ENCODE measurements at regions not wholly inside any gene's neighbourhood (a gene's known extent, or its start where the extent isn't known, plus 50 kb on each side); places are given as distances from the start of the nearest gene placed in this dataset.

DNA sequence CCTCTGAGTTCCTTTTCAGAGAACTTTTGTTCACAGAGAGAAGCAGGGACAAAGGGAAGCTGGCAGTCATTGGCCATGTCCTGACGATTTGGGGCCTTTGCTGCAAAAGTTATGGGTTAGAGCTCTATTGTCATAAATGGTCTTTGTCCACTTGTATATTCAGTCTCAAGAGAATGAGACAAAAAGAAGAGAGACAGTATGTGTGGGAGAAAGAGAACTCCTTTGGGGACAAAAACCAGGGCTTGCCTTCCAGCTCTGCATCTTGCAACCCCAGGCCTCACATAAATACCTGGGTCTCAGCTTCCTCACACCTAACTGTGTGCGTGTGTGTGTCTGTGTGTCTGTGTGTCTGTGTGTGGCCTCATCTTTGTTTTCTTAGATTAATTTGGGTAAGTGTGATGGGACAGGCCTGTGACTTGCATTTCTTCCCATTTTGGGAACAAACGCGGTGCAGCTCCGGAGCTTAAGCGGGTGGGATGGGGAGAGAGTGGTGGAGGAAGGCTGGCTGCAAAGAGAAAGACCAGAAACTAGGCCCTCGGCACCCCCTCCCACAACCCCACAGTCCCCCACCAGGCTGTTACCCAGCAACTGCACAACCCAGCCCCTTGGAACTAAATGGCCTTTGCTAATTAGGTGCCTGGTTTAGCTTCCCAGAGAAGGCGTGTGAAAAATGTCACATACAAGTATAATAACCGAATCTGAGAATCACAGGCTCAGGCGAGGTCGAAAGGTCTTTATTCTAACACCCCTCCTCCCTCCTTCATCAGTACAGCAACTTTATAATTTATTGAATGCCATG lies 376.9 kb downstream of the CDK5RAP2 start:
- no peak for DNase-seq

DNA sequence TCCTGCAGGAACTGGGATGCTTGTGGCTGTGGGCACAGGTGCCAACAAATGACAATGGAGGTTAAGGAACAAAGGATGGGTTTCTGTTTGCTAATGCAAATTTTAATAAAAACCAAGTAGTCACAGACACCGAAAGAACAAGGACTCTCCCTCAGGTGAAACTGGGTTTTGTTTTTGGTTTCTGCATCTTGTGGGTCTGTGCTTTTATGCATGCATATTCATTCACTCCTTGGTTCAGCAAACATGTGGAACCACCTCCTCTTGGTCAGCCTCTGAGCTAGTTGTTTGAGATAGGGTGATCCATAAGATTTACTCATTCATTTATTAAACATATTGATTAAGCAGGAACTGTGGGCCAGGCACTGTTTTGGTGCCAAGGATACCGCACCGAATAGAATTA lies 381.9 kb downstream of the CDK5RAP2 start:
- no peak for DNase-seq

DNA sequence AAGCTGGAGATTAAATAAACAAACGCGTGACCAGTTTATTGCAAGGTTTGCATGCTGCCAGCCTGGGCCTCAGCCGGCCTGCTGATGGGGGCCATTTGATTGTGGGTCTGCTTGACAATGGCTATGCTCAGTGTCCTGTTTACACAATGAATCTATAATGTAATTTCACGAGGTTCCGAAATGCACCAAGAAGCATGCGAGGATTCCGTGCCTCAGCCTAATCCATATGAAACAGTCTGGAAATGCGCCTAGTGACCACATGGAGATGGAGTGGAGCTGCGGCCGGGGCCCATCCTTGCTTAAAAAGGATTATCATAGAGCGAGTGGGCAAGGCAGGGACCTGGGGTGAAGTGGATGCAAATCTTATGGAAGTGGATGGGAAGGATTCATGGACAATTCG lies 382.4 kb downstream of the CDK5RAP2 start:
- DNase-seq: no peak

- no peak for DNase-seq
These were observed 388.8 kb downstream of the CDK5RAP2 start for GRCh38 chr9:120191141-120191540.

GRCh38 chr9:120187758-120188157 lies 392.2 kb downstream of the CDK5RAP2 start:
- no peak for DNase-seq

DNA sequence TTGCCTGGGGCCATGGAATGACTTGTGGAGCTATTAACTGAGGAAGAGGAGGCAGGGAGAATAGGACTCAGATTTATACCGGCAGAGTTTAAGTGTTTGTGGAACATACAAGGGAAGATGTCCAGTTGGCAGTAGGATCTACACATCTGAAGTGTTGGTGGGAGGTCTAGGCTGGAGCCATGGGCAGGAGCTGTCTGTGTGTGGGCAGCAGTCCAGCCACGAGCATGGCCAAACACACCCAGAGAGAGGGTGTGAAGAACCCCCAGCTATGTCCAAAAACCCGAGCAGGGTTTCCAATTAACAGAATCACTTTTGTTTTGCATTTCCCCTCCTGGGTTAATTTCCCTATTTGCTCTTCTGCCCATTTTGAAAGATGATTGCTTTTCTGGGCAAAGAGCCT lies 393.7 kb downstream of the CDK5RAP2 start:
- DNase-seq: no peak

DNA sequence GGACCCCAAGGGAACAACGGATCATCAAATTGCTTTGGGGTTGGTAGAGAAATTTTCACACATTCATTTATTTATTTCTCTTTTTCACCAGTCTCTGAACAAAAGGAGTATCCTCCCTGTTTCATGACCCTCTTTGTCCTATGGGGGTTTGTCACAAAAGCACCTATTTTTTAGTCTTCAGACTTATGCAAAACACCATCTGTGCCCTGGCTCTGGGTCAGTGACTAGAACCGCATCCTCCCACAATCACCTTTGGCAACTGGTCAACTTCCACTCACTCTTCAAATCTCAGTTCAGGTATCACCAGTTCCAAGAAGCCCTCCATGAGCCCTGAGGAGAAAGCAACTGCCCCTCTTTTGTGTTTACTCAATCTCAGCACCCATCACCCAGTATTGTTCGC lies 395.7 kb downstream of the CDK5RAP2 start:
- no peak for DNase-seq

DNA sequence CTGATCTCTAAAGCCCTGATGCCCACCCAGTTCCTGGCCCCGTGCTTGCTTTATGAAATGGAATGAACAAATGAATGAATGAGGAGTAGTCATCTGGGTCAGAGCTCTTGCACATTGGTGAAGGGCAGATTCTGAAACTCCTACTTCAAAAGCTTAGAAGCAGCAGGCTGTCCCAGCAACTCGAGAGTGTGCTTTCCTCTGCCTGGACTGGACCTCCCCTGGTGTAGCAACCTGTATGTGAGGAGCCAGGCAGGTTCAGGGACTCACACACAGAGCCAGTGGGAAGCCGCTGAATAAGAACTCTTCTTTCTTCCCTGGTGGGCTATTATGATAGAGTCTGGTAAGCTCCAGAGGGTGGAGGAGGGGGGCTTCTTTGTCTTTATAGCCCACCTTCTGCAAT lies 396.4 kb downstream of the CDK5RAP2 start:
- no peak for DNase-seq

DNA sequence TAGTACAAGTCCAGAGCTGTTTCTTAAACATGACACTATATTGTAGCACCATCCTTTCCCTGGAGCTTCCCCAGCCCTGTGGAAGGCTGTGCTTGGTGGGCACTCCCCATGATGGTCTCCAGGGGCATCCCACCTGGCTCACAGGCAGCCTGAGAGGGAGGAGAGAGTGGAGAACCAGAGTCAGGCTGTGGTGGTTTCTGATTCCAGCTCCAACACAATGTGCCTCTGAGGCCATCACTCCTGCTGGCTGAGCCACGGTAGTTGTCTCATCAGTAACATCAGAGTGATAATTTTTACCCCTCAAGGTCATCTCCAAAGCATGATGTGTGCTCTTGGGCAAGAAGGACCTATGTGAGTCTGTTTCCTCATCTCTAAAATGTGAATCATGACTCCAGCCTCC lies 398.0 kb downstream of the CDK5RAP2 start:
- DNase-seq: no peak

GRCh38 chr9:120177121-120177520 lies 402.8 kb downstream of the CDK5RAP2 start:
- DNase-seq: no peak

DNA sequence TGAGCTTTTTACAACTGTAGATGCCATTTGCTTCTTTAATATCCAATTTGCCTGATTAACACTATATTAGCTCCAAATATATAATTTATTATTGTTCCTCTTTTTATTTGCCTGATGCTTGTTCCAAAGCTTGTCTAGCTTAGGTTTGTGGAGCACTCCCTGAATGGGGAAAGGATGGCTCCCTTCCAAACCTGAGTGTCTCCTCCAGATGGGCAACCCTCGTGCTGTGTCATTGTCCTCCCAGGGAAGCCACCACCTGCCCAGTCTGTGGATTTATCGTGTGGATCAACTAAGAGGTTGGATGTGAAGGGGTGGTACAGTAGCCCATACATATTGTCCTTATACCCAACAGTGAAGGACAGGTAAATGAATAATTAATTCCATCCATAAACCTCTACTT lies 404.9 kb downstream of the CDK5RAP2 start:
- DNase-seq: no peak

GRCh38 chr9:120161776-120162175 lies 418.2 kb downstream of the CDK5RAP2 start:
- no peak for DNase-seq

GRCh38 chr9:120158221-120158620 lies 421.7 kb downstream of the CDK5RAP2 start:
- no peak for DNase-seq

GRCh38 chr9:120156376-120156775 lies 423.6 kb downstream of the CDK5RAP2 start:
- DNase-seq: no peak

GRCh38 chr9:120153258-120153657 lies 426.7 kb downstream of the CDK5RAP2 start:
- no peak for DNase-seq

DNA sequence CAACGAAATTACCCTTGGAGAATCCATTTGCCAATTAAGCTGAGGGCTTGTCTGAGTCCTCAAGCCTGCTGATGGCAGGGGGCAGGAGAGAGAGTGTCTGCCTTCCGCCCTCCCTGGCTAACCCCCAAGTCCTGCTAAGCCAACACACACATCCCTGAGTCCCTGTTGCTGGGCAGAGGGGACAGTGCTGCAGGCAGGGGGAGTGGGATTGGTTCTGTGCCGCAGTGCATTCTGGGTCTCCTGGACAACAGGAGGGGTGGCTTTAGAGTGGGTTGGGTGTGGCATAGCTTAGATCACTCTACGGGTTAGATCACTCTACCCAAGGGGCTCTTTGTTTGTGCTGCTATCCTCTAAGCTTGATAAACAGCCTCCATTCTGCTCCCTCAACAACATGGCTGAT lies 427.7 kb downstream of the CDK5RAP2 start:
- no peak for DNase-seq

DNA sequence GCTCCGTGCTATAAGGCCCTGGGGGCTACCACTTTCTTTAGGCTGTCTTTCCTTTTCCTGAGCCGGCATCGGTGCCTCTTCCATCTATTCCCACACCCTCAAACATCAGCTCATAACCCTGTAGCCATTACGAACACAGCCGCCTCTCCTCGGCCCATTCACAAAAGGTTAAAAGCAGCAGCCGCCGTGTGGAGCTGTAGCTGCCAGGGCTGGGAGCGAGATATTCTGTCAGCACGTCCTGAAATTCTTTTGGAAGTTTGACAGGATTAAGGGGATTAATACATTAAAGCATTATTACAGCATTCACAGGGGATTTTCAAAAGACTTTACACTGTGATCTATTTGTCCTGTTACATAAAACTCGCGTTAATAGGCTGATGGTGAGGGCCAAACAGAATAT lies 428.2 kb downstream of the CDK5RAP2 start:
- no peak for DNase-seq

- DNase-seq: no peak
These were observed 428.8 kb downstream of the CDK5RAP2 start for GRCh38 chr9:120151149-120151548.

DNA sequence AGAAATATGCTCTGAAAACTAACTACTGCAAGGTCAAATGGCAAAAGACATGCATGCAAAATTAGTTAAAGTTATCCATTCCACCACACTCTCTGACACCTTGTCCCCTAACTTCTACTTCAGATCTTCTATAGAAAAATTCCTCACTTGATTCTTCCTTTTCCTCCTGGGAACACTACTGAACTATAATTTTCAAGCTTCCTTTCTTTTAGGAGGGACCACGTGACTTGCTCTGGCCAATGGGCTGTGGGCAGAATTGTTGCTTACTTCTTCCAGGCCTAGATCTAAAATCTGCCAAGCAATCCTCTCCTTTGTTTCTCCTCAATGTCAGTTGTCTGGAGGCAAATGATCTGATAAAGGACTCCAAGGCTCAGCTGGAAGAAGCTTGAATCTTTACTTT lies 441.0 kb downstream of the CDK5RAP2 start:
- no peak for DNase-seq

DNA sequence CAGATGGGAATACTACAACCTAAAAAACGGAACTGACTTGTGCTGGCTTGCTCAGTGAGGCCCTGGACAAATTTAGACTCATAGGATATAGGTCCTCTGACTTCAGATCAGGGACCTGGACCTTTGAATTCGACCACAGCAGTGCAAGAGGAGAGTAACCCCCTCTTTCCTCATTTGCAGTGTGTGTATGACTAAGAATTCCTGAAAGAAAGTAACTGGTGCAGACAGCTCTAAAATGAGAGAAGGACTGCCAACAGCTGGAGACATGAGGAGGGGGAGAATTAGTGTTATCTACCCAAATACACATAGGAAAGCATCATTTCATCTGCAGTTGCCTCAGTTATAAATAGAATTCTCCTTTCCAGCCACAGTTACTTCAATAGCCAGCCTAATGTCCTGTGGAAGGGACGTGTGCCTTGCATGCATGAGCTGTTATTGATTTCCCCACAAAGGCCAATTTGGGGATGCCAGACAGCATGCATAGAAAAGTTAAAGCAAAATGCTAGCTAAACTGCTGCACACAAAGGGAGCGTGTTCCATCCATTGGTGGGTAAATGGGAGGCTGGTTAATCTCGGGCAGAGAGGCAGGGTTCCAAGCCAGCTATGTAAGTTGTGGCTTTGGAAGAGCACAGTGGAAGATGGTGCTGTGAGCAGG lies 442.7 kb downstream of the CDK5RAP2 start:
- DNase-seq: no peak

GRCh38 chr9:120136696-120137095 lies 443.3 kb downstream of the CDK5RAP2 start:
- no peak for DNase-seq

- DNase-seq: no peak
These were observed 462.9 kb downstream of the CDK5RAP2 start for GRCh38 chr9:120117081-120117480.

DNA sequence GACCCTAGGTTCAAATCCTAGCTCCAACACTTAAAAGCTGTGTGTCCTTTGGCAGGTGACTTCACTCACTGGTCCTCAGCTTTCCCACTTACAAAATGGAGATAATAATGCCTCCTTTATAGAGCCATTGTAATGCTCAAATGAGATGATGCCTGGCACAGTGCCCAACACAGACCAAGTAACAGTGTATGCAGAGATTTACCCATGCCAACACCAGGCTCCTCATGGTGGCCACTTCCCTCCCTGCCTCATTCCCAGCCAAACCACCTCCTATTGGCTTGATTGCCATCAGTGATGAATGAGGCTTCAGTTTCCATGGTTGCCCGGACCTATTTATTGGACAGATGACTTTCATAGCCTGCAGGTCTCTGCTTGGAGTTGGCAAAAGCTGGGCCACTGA lies 469.4 kb downstream of the CDK5RAP2 start:
- no peak for DNase-seq

- peak; percentile 1 for DNase-seq
These were observed 470.7 kb downstream of the CDK5RAP2 start for GRCh38 chr9:120109242-120109641.

- DNase-seq: no peak
These were observed 472.8 kb downstream of the CDK5RAP2 start for GRCh38 chr9:120107138-120107537.

All from activated CD4-positive, alpha-beta T cell treated with anti-CD3 and anti-CD28 coated beads, Interleukin-2, Interleukin-6, amounts not matched to agents 100 ng/mL and 50 ng/mL, durations not matched to agents 16 hours and 8 hours (primary cell).